IMR-90 (cell line): ENCODE measurements at regions not wholly inside any gene's neighbourhood (a gene's known extent, or its start where the extent isn't known, plus 50 kb on each side); places are given as distances from the start of the nearest gene placed in this dataset.

ENCODE experiments used
- ATAC-seq: fragments of 200-7000 bp; cut with Tn5 transposase; 2 replicates; pipeline ENCODE4 v1.9.1; 2020; ENCODE audit warnings: low read depth, mild to moderate bottlenecking, moderate library complexity
- BruUV-seq: library from RNA; stranded (reverse); fragments of 400-500 nt; replicated peaks from 2 replicates; lab custom pipeline; 2021; lab: Mats Ljungman, UMichigan
- CTCF ChIA-PET: fragments of 300-600 bp; formaldehyde crosslinking; extraction: SDS; loops from one replicate; lab custom pipeline; 2021; ENCODE audit warnings: antibody characterized with exemption; lab: Yijun Ruan, JAX
- POLR2A ChIA-PET: fragments of 300-600 bp; sonication (Branson Sonifier 250); formaldehyde crosslinking; loops from one replicate; lab custom pipeline; 2022; ENCODE audit warnings: antibody characterized with exemption; ENCODE audit not compliant: unreplicated experiment; lab: Charles Lee
- DNase-seq: peaks from one replicate; pipeline ENCODE4 v3.0.0; 2013
- H2AFZ ChIP-seq: replicated peaks from 2 replicates; pipeline ENCODE3; 2013; ENCODE audit warnings: low read length, mild to moderate bottlenecking; ENCODE audit not compliant: poor library complexity
- H2AK5ac ChIP-seq: 2 replicates; pipeline ENCODE4 v1.6.1; 2013; ENCODE audit warnings: low read depth, low read length, inconsistent platforms
- H2AK9ac ChIP-seq: replicated peaks from 2 replicates; pipeline ENCODE3; 2013; ENCODE audit warnings: mild to moderate bottlenecking, low read depth, low read length, moderate library complexity; ENCODE audit not compliant: poor library complexity
- H2BK120ac ChIP-seq: 2 replicates; pipeline ENCODE4 v1.6.1; 2013; ENCODE audit warnings: low read depth, low read length, inconsistent platforms
- H2BK15ac ChIP-seq: 3 replicates; pipeline ENCODE4 v1.6.1; 2013; ENCODE audit warnings: low read depth, low read length, inconsistent platforms
- H2BK20ac ChIP-seq: 2 replicates; pipeline ENCODE4 v1.6.1; 2013; ENCODE audit warnings: low read depth, mild to moderate bottlenecking, inconsistent platforms, low read length, moderate library complexity
- H2BK5ac ChIP-seq: 2 replicates; pipeline ENCODE4 v1.6.1; 2013; ENCODE audit warnings: mild to moderate bottlenecking, low read depth, low read length, inconsistent platforms; ENCODE audit not compliant: poor library complexity, severe bottlenecking
- H3K14ac ChIP-seq: replicated peaks from 2 replicates; pipeline ENCODE4 v1.6.1; 2013; ENCODE audit warnings: low read depth, low read length, inconsistent platforms
- H3K18ac ChIP-seq: 2 replicates; pipeline ENCODE4 v1.6.1; 2013; ENCODE audit warnings: low read depth, low read length, control low read depth
- H3K23ac ChIP-seq: 2 replicates; pipeline ENCODE4 v1.6.1; 2013; ENCODE audit warnings: low read depth, low read length, inconsistent platforms
- H3K27ac ChIP-seq: 2 replicates; pipeline ENCODE4 v1.5.1; 2013; ENCODE audit warnings: mild to moderate bottlenecking, control low read depth, low read length; ENCODE audit not compliant: insufficient read depth
- H3K27me3 ChIP-seq: 2 replicates; pipeline ENCODE4 v1.6.1; 2013; ENCODE audit warnings: low read length; ENCODE audit not compliant: control insufficient read depth, insufficient read depth
- H3K36me3 ChIP-seq: 2 replicates; pipeline ENCODE4 v1.6.1; 2013; ENCODE audit warnings: low read length, mixed read lengths; ENCODE audit not compliant: control insufficient read depth, insufficient read depth
- H3K4ac ChIP-seq: 2 replicates; pipeline ENCODE4 v1.6.1; 2013; ENCODE audit warnings: low read depth, low read length, inconsistent platforms
- H3K4me1 ChIP-seq: 2 replicates; pipeline ENCODE4 v1.6.1; 2013; ENCODE audit warnings: low read length, mixed read lengths; ENCODE audit not compliant: control insufficient read depth, insufficient read depth
- H3K4me2 ChIP-seq: 2 replicates; pipeline ENCODE4 v1.6.1; 2013; ENCODE audit warnings: low read depth, mild to moderate bottlenecking, control low read depth, low read length, moderate library complexity
- H3K4me3 ChIP-seq: 2 replicates; pipeline ENCODE4 v1.5.1; 2013; ENCODE audit warnings: low read depth, mild to moderate bottlenecking, control low read depth, low read length, moderate library complexity; ENCODE audit not compliant: insufficient read depth
- H3K56ac ChIP-seq: 2 replicates; pipeline ENCODE4 v1.6.1; 2013; ENCODE audit warnings: low read length, inconsistent platforms; ENCODE audit not compliant: insufficient read depth; ENCODE audit errors: extremely low read depth
- H3K79me1 ChIP-seq, 2 experiments: 2 replicates each; pipeline ENCODE4 v1.6.1; 2013; ENCODE audit warnings: low read length in 2 of 2, inconsistent platforms in 1 of 2, low read depth in 1 of 2
- H3K9ac ChIP-seq: 2 replicates; pipeline ENCODE4 v1.6.1; 2013; ENCODE audit warnings: low read depth, low read length, control low read depth
- H3K9me1 ChIP-seq: 2 replicates; pipeline ENCODE4 v1.6.1; 2013; ENCODE audit warnings: low read length, inconsistent platforms; ENCODE audit not compliant: insufficient read depth
- H3K9me3 ChIP-seq: 2 replicates; pipeline ENCODE4 v1.6.1; 2013; ENCODE audit warnings: low read length; ENCODE audit not compliant: control insufficient read depth, insufficient read depth
- H4K20me1 ChIP-seq: 2 replicates; pipeline ENCODE4 v1.6.1; 2013; ENCODE audit warnings: low read length, inconsistent platforms; ENCODE audit not compliant: insufficient read depth
- H4K5ac ChIP-seq: 2 replicates; pipeline ENCODE4 v1.6.1; 2013; ENCODE audit warnings: mild to moderate bottlenecking, low read depth, low read length, control low read depth
- H4K8ac ChIP-seq, 2 experiments: 2 replicates each; pipeline ENCODE4 v1.6.1; 2013; ENCODE audit warnings: low read depth in 2 of 2, low read length in 2 of 2, control low read depth in 1 of 2, inconsistent platforms in 1 of 2
- H4K91ac ChIP-seq: 2 replicates; pipeline ENCODE4 v1.6.1; 2013; ENCODE audit warnings: low read depth, low read length, inconsistent platforms; ENCODE audit not compliant: insufficient read depth
- CEBPB ChIP-seq: IDR thresholded peaks from 2 replicates; pipeline ENCODE4 v1.6.1; 2012; ENCODE audit warnings: low read depth, low read length, improper control_type of control experiment
- CTCF ChIP-seq: conservative IDR thresholded peaks from 2 replicates; pipeline ENCODE4 v1.5.1; 2012; ENCODE audit warnings: mild to moderate bottlenecking, low read depth, low read length, improper control_type of control experiment
- MAZ ChIP-seq: IDR thresholded peaks from 2 replicates; pipeline ENCODE4 v1.6.1; 2012; ENCODE audit warnings: low read depth, mild to moderate bottlenecking, low read length, improper control_type of control experiment, moderate library complexity, borderline replicate concordance
- WGBS, 2 experiments: methylation state at CpG; one replicate each; pipeline versions ENCODE4 v1.1.5 to v1.1.7; 2013; ENCODE audit warnings: missing lambda C conversion rate in 2 of 2; ENCODE audit not compliant: insufficient read length in 1 of 2; ENCODE audit errors: extremely low coverage in 2 of 2; 5-methylcytosine and 5-hydroxymethylcytosine counted together
- dilution Hi-C: fragments of 300-500 bp; cut with HindIII; formaldehyde crosslinking; loops from one replicate; pipeline ENCODE4 v1.14.3; 2018; ENCODE audit warnings: low sequenced_read_pairs; ENCODE audit not compliant: unreplicated experiment
- in situ Hi-C: fragments of 300-500 bp; cut with MboI; formaldehyde crosslinking; loops from 3 replicates; pipeline ENCODE4 v1.14.3; 2019; ENCODE audit warnings: low sequenced_read_pairs, inconsistent platforms, mixed read lengths
- intact Hi-C: fragments of 100-400 bp; cut with micrococcal nuclease; formaldehyde crosslinking; loops from 2 replicates; pipeline ENCODE4 v1.10.0; 2022

GRCh38 chr15:94667109-94667508, 435.7 kb downstream of the MCTP2 start:
- no peak overlapping the region for H3K4me2 ChIP-seq
- H4K8ac ChIP-seq: no peak overlapping the region
- H3K14ac ChIP-seq: no peak overlapping the region
- no peak overlapping the region for H2AK9ac ChIP-seq
- no peaks in the 10 kb centered on the region for H3K27me3 ChIP-seq
- H3K4me3 ChIP-seq: no peak overlapping the region
- no peaks in the 10 kb centered on the region; the same call in 1 of the 2 replicates for H3K9me3 ChIP-seq
- BruUV-seq: no TSS peak
- H2BK15ac ChIP-seq: no peak overlapping the region
- ATAC-seq (no peak), DNase-seq (no peak)
- H3K9me1 ChIP-seq: no peaks in the 10 kb centered on the region
- H4K5ac ChIP-seq: no peak overlapping the region
- POLR2A ChIA-PET: no interaction called here
- H2BK120ac ChIP-seq: no peak overlapping the region
- H2BK5ac ChIP-seq: no peak overlapping the region
- in situ Hi-C loops (no loop called here), intact Hi-C loops (no loop called here), dilution Hi-C loops (no loop called here)
- H3K4ac ChIP-seq: no peak overlapping the region
- H3K79me1 ChIP-seq: no peaks in the 10 kb centered on the region
- H3K4me1 ChIP-seq: no peaks in the 10 kb centered on the region
- no peak overlapping the region for H3K18ac ChIP-seq
- no peak overlapping the region for H2BK20ac ChIP-seq
- WGBS, 2 experiments: 71% methylated on average over 3 of the region's 5 CpGs; no CpG with 5 or more reads in 1 of the 2 experiments
- H2AFZ ChIP-seq: no peak overlapping the region
- H3K27ac ChIP-seq: no peak overlapping the region
- H4K91ac ChIP-seq: no peak overlapping the region
- TF ChIP-seq CEBPB: no peak
- no peak for TF ChIP-seq MAZ
- TF ChIP-seq CTCF: no peak
- H3K56ac ChIP-seq: no peak overlapping the region
- no peaks in the 10 kb centered on the region for H4K20me1 ChIP-seq
- CTCF ChIA-PET: no interaction called here
- no peaks in the 10 kb centered on the region for H3K36me3 ChIP-seq
- H3K23ac ChIP-seq: no peak overlapping the region
- H3K9ac ChIP-seq: no peak overlapping the region
- H2AK5ac ChIP-seq: no peak overlapping the region
